AG10803 (cell line): ENCODE measurements at regions not wholly inside any gene's neighbourhood (a gene's known extent, or its start where the extent isn't known, plus 50 kb on each side); places are given as distances from the start of the nearest gene placed in this dataset.

Source experiments
- DNase-seq: peaks from one replicate; pipeline ENCODE4 v3.0.0; 2010; ENCODE audit warnings: low read depth
- H3K4me3 ChIP-seq: 2 replicates; pipeline ENCODE4 v1.5.1; 2011; ENCODE audit warnings: mild to moderate bottlenecking, low read length, control low read depth
- CTCF ChIP-seq: conservative IDR thresholded peaks from 2 replicates; pipeline ENCODE4 v1.5.1; 2011; ENCODE audit warnings: mild to moderate bottlenecking, low read length, control low read depth, inconsistent platforms

- DNase-seq, result no peak
- H3K4me3 ChIP-seq, result no peak overlapping the region
- no peak for TF ChIP-seq CTCF
These were observed 178.6 kb downstream of the SNAPC1 start for GRCh38 chr14:61940666-61941420.

GRCh38 chr14:61941421-61942150, 179.4 kb downstream of the SNAPC1 start:
- no peak overlapping the region for H3K4me3 ChIP-seq
- no peak for TF ChIP-seq CTCF
- DNase-seq, result no peak

GRCh38 chr14:61948376-61948775, 186.2 kb downstream of the SNAPC1 start:
- DNase-seq, result no peak
- no peak for TF ChIP-seq CTCF
- H3K4me3 ChIP-seq, result no peak overlapping the region

- no peak for DNase-seq
- no peak overlapping the region for H3K4me3 ChIP-seq
- no peak for TF ChIP-seq CTCF
These were observed 188.1 kb downstream of the SNAPC1 start for GRCh38 chr14:61950340-61950739.

GRCh38 chr14:61953602-61954001, 191.4 kb downstream of the SNAPC1 start:
- no peak for TF ChIP-seq CTCF
- DNase-seq, result no peak
- no peak overlapping the region for H3K4me3 ChIP-seq

GRCh38 chr14:61954306-61954705, 192.1 kb downstream of the SNAPC1 start:
- TF ChIP-seq CTCF, result no peak

GRCh38 chr14:61956517-61956916, 194.3 kb downstream of the SNAPC1 start:
- no peak for TF ChIP-seq CTCF
- no peak overlapping the region for H3K4me3 ChIP-seq
- DNase-seq, result no peak

More at GRCh38 chr14:61954306-61954705, 192.1 kb downstream of the SNAPC1 start:
- no peak for DNase-seq
- no peak overlapping the region for H3K4me3 ChIP-seq
